B cell (primary cell): ENCODE measurements at regions not wholly inside any gene's neighbourhood (a gene's known extent, or its start where the extent isn't known, plus 50 kb on each side); places are given as distances from the start of the nearest gene placed in this dataset.

Experiments
- ATAC-seq: fragments of 200-7000 bp; cut with Tn5 transposase; one replicate; pipeline ENCODE4 v1.10.0; 2021; ENCODE audit warnings: low read depth, mild to moderate bottlenecking, moderate number of reproducible peaks, moderate library complexity
- CTCF ChIA-PET: fragments of 350-600 bp; sonication (Branson Sonifier 250); formaldehyde crosslinking; loops from one replicate; lab custom pipeline; 2021; ENCODE audit warnings: antibody characterized with exemption, inconsistent platforms; lab: Charles Lee
- POLR2A ChIA-PET: fragments of 350-600 bp; sonication (Branson Sonifier 250); formaldehyde crosslinking; loops from one replicate; lab custom pipeline; 2021; ENCODE audit warnings: antibody characterized with exemption; lab: Charles Lee
- DNase-seq: peaks from one replicate; pipeline ENCODE4 v3.0.0; 2013
- H2AFZ ChIP-seq: 2 replicates; pipeline ENCODE4 v1.6.1; 2012; ENCODE audit warnings: mild to moderate bottlenecking, low read depth, low read length; ENCODE audit not compliant: insufficient read depth, poor library complexity, severe bottlenecking
- H3K27ac ChIP-seq, 2 donors: 1 replicate in 1 of 2; 2 replicates in 1 of 2; pipeline ENCODE4 v1.5.1; 2012 to 2013; ENCODE audit warnings: low read length in 2 of 2, mild to moderate bottlenecking in 2 of 2, moderate library complexity in 1 of 2
- H3K27me3 ChIP-seq, 4 experiments: fragments of 200-600 bp in 1 of 4; sonication (generic) in 1 of 4; replicated peaks in 1 of 4; 1 replicate in 2 of 4; 2 replicates in 2 of 4; pipeline versions ENCODE4 v1.6.1 to v1.7.0; 2013 to 2016; ENCODE audit warnings: low read length in 3 of 4, mild to moderate bottlenecking in 2 of 4, mixed read lengths in 1 of 4, moderate library complexity in 1 of 4; ENCODE audit not compliant: insufficient read depth in 4 of 4, control insufficient read depth in 3 of 4; ENCODE audit errors: control extremely low read depth in 1 of 4
- H3K36me3 ChIP-seq, 2 experiments: replicated peaks in 1 of 2; 1 replicate in 1 of 2; 2 replicates in 1 of 2; pipeline versions ENCODE4 v1.6.1 to v1.7.1; 2013; ENCODE audit warnings: low read length in 1 of 2; ENCODE audit not compliant: insufficient read depth in 2 of 2, control insufficient read depth in 1 of 2; ENCODE audit errors: control extremely low read depth in 1 of 2, extremely low read depth in 1 of 2
- H3K4me1 ChIP-seq, 2 donors: fragments of 200-600 bp in 1 of 2; sonication (generic) in 1 of 2; 1 replicate in 1 of 2; 2 replicates in 1 of 2; pipeline versions ENCODE4 v1.5.1 to v1.6.1; 2013 to 2017; ENCODE audit warnings: low read length in 2 of 2; ENCODE audit not compliant: control insufficient read depth in 2 of 2, insufficient read depth in 2 of 2
- H3K4me2 ChIP-seq: replicated peaks from 2 replicates; pipeline ENCODE3; 2012; ENCODE audit warnings: mild to moderate bottlenecking, low read depth, low read length; ENCODE audit not compliant: poor library complexity, severe bottlenecking
- H3K4me3 ChIP-seq, 5 experiments: fragments of 200-600 bp in 1 of 5; sonication (generic) in 1 of 5; 1 replicate in 3 of 5; 2 replicates in 2 of 5; pipeline versions ENCODE4 v1.5.1 to v1.7.0; 2011 to 2016; ENCODE audit warnings: low read length in 4 of 5, mild to moderate bottlenecking in 4 of 5, low read depth in 2 of 5, control low read depth in 1 of 5, moderate library complexity in 1 of 5; ENCODE audit not compliant: insufficient read depth in 1 of 5; ENCODE audit errors: control extremely low read depth in 1 of 5, extremely low read depth in 1 of 5
- H3K79me2 ChIP-seq: fragments of 200-600 bp; sonication (generic); one replicate; pipeline ENCODE4 v1.6.0; 2016; ENCODE audit warnings: low read length; ENCODE audit not compliant: control insufficient read depth, insufficient read depth
- H3K9ac ChIP-seq: fragments of 200-600 bp; sonication (generic); 2 replicates; pipeline ENCODE4 v1.6.1; 2017; ENCODE audit warnings: mild to moderate bottlenecking, low read length, moderate library complexity
- H3K9me3 ChIP-seq, 3 donors: one replicate each; pipeline versions ENCODE4 v1.6.1 to v1.7.1; 2013; ENCODE audit warnings: low read length in 2 of 3; ENCODE audit not compliant: control insufficient read depth in 2 of 3, insufficient read depth in 1 of 3; ENCODE audit errors: control extremely low read depth in 1 of 3
- H4K20me1 ChIP-seq: 2 replicates; pipeline ENCODE4 v1.6.0; 2012; ENCODE audit warnings: mild to moderate bottlenecking, low read length; ENCODE audit not compliant: insufficient read depth, control insufficient read depth, poor library complexity, severe bottlenecking
- H3K27ac Mint-ChIP-seq: one replicate; pipeline ENCODE4 v1.8.0; 2021; ENCODE audit warnings: mixed read lengths
- H3K27me3 Mint-ChIP-seq: one replicate; pipeline ENCODE4 v1.8.0; 2021; ENCODE audit warnings: mixed read lengths
- H3K4me1 Mint-ChIP-seq: one replicate; pipeline ENCODE4 v1.8.0; 2021; ENCODE audit warnings: mixed read lengths
- H3K4me3 Mint-ChIP-seq: one replicate; pipeline ENCODE4 v1.8.0; 2021; ENCODE audit warnings: mixed read lengths
- H3K9me3 Mint-ChIP-seq: one replicate; pipeline ENCODE4 v1.8.0; 2022; ENCODE audit warnings: mixed read lengths; ENCODE audit not compliant: insufficient read depth
- CTCF ChIP-seq: fragments of 200-600 bp; IDR thresholded peaks from one replicate; pipeline ENCODE4 v1.8.0; 2022; ENCODE audit warnings: antibody characterized with exemption, mild to moderate bottlenecking
- EZH2 ChIP-seq: IDR thresholded peaks from 2 replicates; pipeline ENCODE4 v1.6.1; 2012; ENCODE audit warnings: borderline replicate concordance, low read depth, mild to moderate bottlenecking, moderate library complexity, low read length; ENCODE audit not compliant: insufficient read depth, poor library complexity, severe bottlenecking
- WGBS: methylation state at CpG from one replicate; pipeline ENCODE4 v1.1.5; 2013; ENCODE audit warnings: missing lambda C conversion rate; ENCODE audit not compliant: insufficient coverage; 5-methylcytosine and 5-hydroxymethylcytosine counted together
- intact Hi-C: fragments of 100-400 bp; cut with micrococcal nuclease; formaldehyde crosslinking; loops from one replicate; pipeline ENCODE4 v1.10.0; 2022

GRCh38 chr3:124282751-124283651 lies 291.1 kb upstream of the ROPN1 start:
- H3K4me1 Mint-ChIP-seq, result no peaks in the 10 kb centered on the region
- no peak overlapping the region for H3K4me3 Mint-ChIP-seq
- TF ChIP-seq EZH2, result no peak
- TF ChIP-seq CTCF, result no peak
- ChIA-PET POLR2A (no interaction called here), CTCF (interaction anchor here (0.5 kb wide), 1 partner anchor 985 kb away, joined by 4 read pairs; no protein-coding TSS in a partner anchor)
- H3K36me3 ChIP-seq, result no peaks in the 10 kb centered on the region
- intact Hi-C loops, result no loop called here
- H4K20me1 ChIP-seq, result no peaks in the 10 kb centered on the region
- no peak overlapping the region for H2AFZ ChIP-seq
- H3K4me1 ChIP-seq, result no peaks in the 10 kb centered on the region
- H3K27me3 ChIP-seq, result peaks cover 0 to 3% (median 0%) of the 10 kb centered on the region in 4 experiments
- no peak overlapping the region for H3K4me3 ChIP-seq
- H3K27ac Mint-ChIP-seq, result no peak overlapping the region
- DNase-seq (no peak), ATAC-seq (no peak)
- H3K79me2 ChIP-seq, result no peaks in the 10 kb centered on the region
- no peaks in the 10 kb centered on the region for H3K9me3 ChIP-seq
- no peak overlapping the region for H3K9ac ChIP-seq
- no peak overlapping the region for H3K27ac ChIP-seq
- no peak overlapping the region for H3K4me2 ChIP-seq
- no peaks in the 10 kb centered on the region for H3K9me3 Mint-ChIP-seq
- H3K27me3 Mint-ChIP-seq, result peaks cover 5% of the 10 kb centered on the region
- no CpG with 5 or more reads among the region's 3 CpGs for WGBS

- no peak overlapping the region for H3K27ac Mint-ChIP-seq
- H3K27ac ChIP-seq, result no peak overlapping the region
- DNase-seq (no peak), ATAC-seq (no peak)
- H4K20me1 ChIP-seq, result no peaks in the 10 kb centered on the region
- no peaks in the 10 kb centered on the region for H3K4me1 Mint-ChIP-seq
- CTCF ChIA-PET, result no interaction called here
- no peak overlapping the region for H3K4me3 ChIP-seq
- H3K36me3 ChIP-seq, result no peaks in the 10 kb centered on the region
- H3K9me3 ChIP-seq, result no peaks in the 10 kb centered on the region
- H3K79me2 ChIP-seq, result no peaks in the 10 kb centered on the region
- POLR2A ChIA-PET, result no interaction called here
- H3K9ac ChIP-seq, result no peak overlapping the region
- H3K27me3 Mint-ChIP-seq, result peaks cover 8% of the 10 kb centered on the region
- no peaks in the 10 kb centered on the region for H3K4me1 ChIP-seq
- H3K9me3 Mint-ChIP-seq, result no peaks in the 10 kb centered on the region
- no peak overlapping the region for H3K4me2 ChIP-seq
- peaks cover 0 to 3% (median 0%) of the 10 kb centered on the region in 4 experiments for H3K27me3 ChIP-seq
- WGBS, result no CpG with 5 or more reads among the region's 2 CpGs
- intact Hi-C loops, result no loop called here
- H2AFZ ChIP-seq, result no peak overlapping the region
- no peak overlapping the region for H3K4me3 Mint-ChIP-seq
- no peak for TF ChIP-seq EZH2
- no peak for TF ChIP-seq CTCF
Measured at GRCh38 chr3:124283652-124284023, 291.7 kb upstream of the ROPN1 start.
